ENCODE measurements at regions not wholly inside any gene's neighbourhood (a gene's known extent, or its start where the extent isn't known, plus 50 kb on each side); places are given as distances from the start of the nearest gene placed in this dataset.
"Not testable (repeated sequence)": the region's sequence is repeated elsewhere in the genome, so short reads cannot be mapped to it uniquely, and the experiment has no call there.

DNA sequence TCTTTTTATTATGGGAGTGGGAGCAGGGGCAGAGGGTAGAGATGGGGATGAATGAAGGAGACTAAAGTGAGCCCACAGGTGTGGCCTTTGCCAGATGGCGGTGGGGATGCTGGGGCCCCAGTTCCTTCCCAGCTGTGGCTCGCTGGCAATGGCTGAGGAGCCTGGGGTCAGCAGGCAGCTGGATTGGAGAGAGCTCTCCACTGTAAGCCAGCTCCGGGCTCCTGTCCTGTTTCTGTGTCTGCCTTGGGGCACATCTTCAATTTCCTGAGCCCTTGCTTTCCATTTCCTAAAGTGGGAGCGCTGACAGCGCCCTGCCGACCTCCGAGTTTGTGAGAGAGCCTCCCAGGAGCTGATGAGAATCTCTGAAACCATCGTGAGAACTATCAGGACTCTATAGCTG is 75.6 kb upstream of the SPRY4 start:
- H3K27me3 ChIP-seq (ENCODE audit: insufficient read depth, low read depth): no peaks in the 10 kb centered on the region

DNA sequence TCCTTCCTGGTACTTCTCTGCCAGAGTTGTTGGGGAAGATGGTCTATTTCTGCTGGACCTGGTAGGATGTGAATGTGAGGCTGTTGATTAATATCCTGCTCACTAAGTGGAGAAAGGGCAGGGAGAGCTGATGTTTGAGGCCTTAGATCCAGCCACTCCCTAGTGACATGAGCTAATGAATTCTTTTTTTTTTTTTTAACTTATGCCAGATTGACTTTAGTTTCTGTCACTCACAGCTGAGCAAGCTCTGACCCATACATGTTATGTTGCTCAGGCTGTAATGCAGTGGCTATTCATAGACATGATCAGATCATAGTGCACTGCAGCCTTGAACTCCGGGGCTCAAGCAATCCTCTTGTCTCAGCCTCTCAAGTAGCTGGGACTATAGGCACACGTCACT is 75.1 kb upstream of the SPRY4 start:
- POLR2A ChIA-PET (ENCODE audit: unreplicated experiment): no interaction called here

More for the DNA sequence above, 75.6 kb upstream of the SPRY4 start:
- H2AFZ ChIP-seq: no peak overlapping the region
- peaks cover 11% of the 10 kb centered on the region for H3K79me2 ChIP-seq (ENCODE audit: low read depth)
- peaks cover 17% of the 10 kb centered on the region for H3K36me3 ChIP-seq (ENCODE audit: low read depth)
- CTCF ChIA-PET: no interaction called here
- intact Hi-C loops (cut with micrococcal nuclease; ENCODE audit: unreplicated experiment): loop anchor here (5.0 kb wide), 2 partner anchors 73 to 243 kb away; partner anchors contain the start of gene SPRY4
- no TSS peak for BruUV-seq (replicated peaks)
- H3K4me3 ChIP-seq: no peak overlapping the region
- H3K9me3 ChIP-seq (ENCODE audit: insufficient read depth, low read depth): peaks cover 11% of the 10 kb centered on the region
- no peaks in the 10 kb centered on the region for H4K20me1 ChIP-seq (ENCODE audit: insufficient read depth)
- peaks cover 51% of the 10 kb centered on the region for H3K4me1 ChIP-seq (replicated peaks; ENCODE audit: insufficient read depth)
- no peak for DNase-seq
- peaks cover 41% of the 10 kb centered on the region for H3F3A ChIP-seq (ENCODE audit: insufficient read depth, low read depth)
- H3K4me2 ChIP-seq: no peak overlapping the region
- TF ChIP-seq, protein P1, sequence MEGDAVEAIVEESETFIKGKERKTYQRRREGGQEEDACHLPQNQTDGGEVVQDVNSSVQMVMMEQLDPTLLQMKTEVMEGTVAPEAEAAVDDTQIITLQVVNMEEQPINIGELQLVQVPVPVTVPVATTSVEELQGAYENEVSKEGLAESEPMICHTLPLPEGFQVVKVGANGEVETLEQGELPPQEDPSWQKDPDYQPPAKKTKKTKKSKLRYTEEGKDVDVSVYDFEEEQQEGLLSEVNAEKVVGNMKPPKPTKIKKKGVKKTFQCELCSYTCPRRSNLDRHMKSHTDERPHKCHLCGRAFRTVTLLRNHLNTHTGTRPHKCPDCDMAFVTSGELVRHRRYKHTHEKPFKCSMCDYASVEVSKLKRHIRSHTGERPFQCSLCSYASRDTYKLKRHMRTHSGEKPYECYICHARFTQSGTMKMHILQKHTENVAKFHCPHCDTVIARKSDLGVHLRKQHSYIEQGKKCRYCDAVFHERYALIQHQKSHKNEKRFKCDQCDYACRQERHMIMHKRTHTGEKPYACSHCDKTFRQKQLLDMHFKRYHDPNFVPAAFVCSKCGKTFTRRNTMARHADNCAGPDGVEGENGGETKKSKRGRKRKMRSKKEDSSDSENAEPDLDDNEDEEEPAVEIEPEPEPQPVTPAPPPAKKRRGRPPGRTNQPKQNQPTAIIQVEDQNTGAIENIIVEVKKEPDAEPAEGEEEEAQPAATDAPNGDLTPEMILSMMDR (conservative IDR thresholded peaks at IDR 0.05): no peak
- TF ChIP-seq EZH2 (IDR thresholded peaks at IDR 0.05; ENCODE audit: low read depth): no peak
- H3K9me2 ChIP-seq (ENCODE audit: insufficient read depth): no peaks in the 10 kb centered on the region
- POLR2A ChIA-PET (ENCODE audit: unreplicated experiment): no interaction called here
- H3K27ac ChIP-seq: no peak overlapping the region; the same call in 1 of the 2 replicates

DNA sequence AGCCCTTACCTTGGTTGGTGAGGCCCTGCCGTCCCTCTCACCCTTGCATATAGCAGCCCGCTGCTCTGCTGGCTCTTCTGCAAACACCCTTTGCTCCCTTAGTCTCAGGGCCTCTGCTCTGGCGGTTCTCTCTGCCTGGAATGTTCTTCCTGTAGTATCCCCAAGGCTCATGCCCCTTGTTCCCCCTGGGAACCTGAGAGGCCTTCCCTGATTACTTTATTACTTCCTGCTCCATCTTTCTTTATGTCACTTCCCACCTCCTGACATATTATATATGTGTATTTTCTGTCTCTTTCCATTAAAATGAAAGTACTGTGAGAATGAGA is 73.9 kb upstream of the SPRY4 start:
- H4K20me1 ChIP-seq (ENCODE audit: insufficient read depth): no peaks in the 10 kb centered on the region
- ChIA-PET POLR2A (ENCODE audit: unreplicated experiment) (interaction anchor here (0.8 kb wide), 1 partner anchor 388 kb away, joined by 6 read pairs; no protein-coding TSS in a partner anchor), CTCF (no interaction called here)
- H3K27ac ChIP-seq: no peak overlapping the region
- H3K36me3 ChIP-seq (ENCODE audit: low read depth): peaks cover 31% of the 10 kb centered on the region
- no peak overlapping the region for H3K4me2 ChIP-seq
- no peak overlapping the region for H2AFZ ChIP-seq
- BruUV-seq (replicated peaks): no TSS peak
- peak in 1 of 2 experiments; percentile 26 for DNase-seq
- peaks cover 3% of the 10 kb centered on the region for H3K79me2 ChIP-seq (ENCODE audit: low read depth)
- H3K9me3 ChIP-seq (ENCODE audit: insufficient read depth, low read depth): peaks cover 12% of the 10 kb centered on the region
- H3K27me3 ChIP-seq (ENCODE audit: insufficient read depth, low read depth): no peaks in the 10 kb centered on the region
- intact Hi-C loops (cut with micrococcal nuclease; ENCODE audit: unreplicated experiment): no loop called here
- H3K9me2 ChIP-seq (ENCODE audit: insufficient read depth): no peaks in the 10 kb centered on the region
- TF ChIP-seq, protein P1 (conservative IDR thresholded peaks at IDR 0.05): no peak
- TF ChIP-seq EZH2 (IDR thresholded peaks at IDR 0.05; ENCODE audit: low read depth): no peak
- H3K4me1 ChIP-seq (replicated peaks; ENCODE audit: insufficient read depth): peaks cover 40% of the 10 kb centered on the region
- peaks cover 28% of the 10 kb centered on the region for H3F3A ChIP-seq (ENCODE audit: insufficient read depth, low read depth)
- no peak overlapping the region for H3K4me3 ChIP-seq

More for the DNA sequence above, 75.1 kb upstream of the SPRY4 start:
- intact Hi-C loops (cut with micrococcal nuclease; ENCODE audit: unreplicated experiment): loop anchor here (5.0 kb wide), 2 partner anchors 73 to 243 kb away; partner anchors contain the start of gene SPRY4
- Histone ChIP-seq H3K4me2 (0 out of 2 replicates have a peak overlapping the region, but pooled peaks have one; percentile 3), H3K79me2 (ENCODE audit: low read depth) (peaks cover 8% of the 10 kb centered on the region), H2AFZ (no peak overlapping the region), H3F3A (ENCODE audit: insufficient read depth, low read depth) (peaks cover 40% of the 10 kb centered on the region), H3K4me1 (replicated peaks; ENCODE audit: insufficient read depth) (peaks cover 51% of the 10 kb centered on the region), H3K4me3 (no peak overlapping the region), H3K27ac (peak overlapping the region; percentile 39), H3K9me3 (ENCODE audit: insufficient read depth, low read depth) (peaks cover 12% of the 10 kb centered on the region), H3K27me3 (ENCODE audit: insufficient read depth, low read depth) (no peaks in the 10 kb centered on the region), H3K9me2 (ENCODE audit: insufficient read depth) (no peaks in the 10 kb centered on the region), H4K20me1 (ENCODE audit: insufficient read depth) (no peaks in the 10 kb centered on the region), H3K36me3 (ENCODE audit: low read depth) (peaks cover 22% of the 10 kb centered on the region)
- BruUV-seq (replicated peaks): no TSS peak
- DNase-seq: peak in 1 of 2 experiments; percentile 33
- CTCF ChIA-PET: interaction anchor here (0.6 kb wide), 1 partner anchor 45 kb away, joined by 8 read pairs; no protein-coding TSS in a partner anchor
- TF ChIP-seq, protein P1 (conservative IDR thresholded peaks at IDR 0.05): no peak
- TF ChIP-seq EZH2 (IDR thresholded peaks at IDR 0.05; ENCODE audit: low read depth): no peak

DNA sequence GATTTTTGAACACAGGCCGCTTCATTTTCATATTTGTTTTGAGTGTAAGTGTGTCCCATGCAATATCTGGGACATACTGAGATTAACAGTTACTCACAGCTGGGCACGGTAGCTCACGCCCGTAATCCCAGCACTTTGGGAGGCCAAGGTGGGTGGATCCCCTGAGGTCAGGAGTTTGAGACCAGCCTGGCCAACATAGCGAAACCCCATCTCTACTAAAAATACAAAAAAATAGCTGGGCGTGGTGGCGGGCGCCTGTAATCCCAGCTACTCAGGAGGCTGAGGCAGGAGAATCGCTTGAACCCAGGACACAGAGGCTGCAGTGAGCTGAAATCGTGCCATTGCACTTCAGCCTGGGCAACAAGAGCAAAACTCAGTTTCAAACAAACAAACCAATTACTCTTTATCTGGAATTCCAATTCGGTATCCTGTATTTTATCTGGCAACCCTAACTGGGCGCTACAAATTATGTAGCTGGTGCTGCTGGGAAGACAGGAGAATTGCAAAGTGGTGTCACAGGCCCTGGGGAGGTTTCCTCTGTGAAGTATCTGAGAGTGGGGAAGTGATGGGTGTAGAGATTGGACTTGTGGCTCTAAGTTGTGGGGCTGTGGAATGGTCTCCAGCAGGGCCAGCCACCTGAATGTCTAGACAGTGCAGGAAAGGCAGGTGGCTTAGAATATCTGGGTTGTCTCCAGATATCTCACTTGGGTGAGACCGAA is 73.3 kb upstream of the SPRY4 start:
- DNase-seq; H4K20me1 ChIP-seq (ENCODE audit: insufficient read depth); H3K4me3 ChIP-seq; intact Hi-C loops (cut with micrococcal nuclease; ENCODE audit: unreplicated experiment); CTCF ChIA-PET; H3K4me2 ChIP-seq; H3K79me2 ChIP-seq (ENCODE audit: low read depth); BruUV-seq (replicated peaks); H2AFZ ChIP-seq; H3K27me3 ChIP-seq (ENCODE audit: insufficient read depth, low read depth); H3K27ac ChIP-seq; H3K9me2 ChIP-seq (ENCODE audit: insufficient read depth): not testable (repeated sequence)
- peaks cover 26% of the 10 kb centered on the region for H3F3A ChIP-seq (ENCODE audit: insufficient read depth, low read depth)
- H3K36me3 ChIP-seq (ENCODE audit: low read depth): peaks cover 32% of the 10 kb centered on the region
- peaks cover 12% of the 10 kb centered on the region for H3K9me3 ChIP-seq (ENCODE audit: insufficient read depth, low read depth)
- peaks cover 40% of the 10 kb centered on the region for H3K4me1 ChIP-seq (replicated peaks; ENCODE audit: insufficient read depth)
- POLR2A ChIA-PET (ENCODE audit: unreplicated experiment): interaction anchor here (0.8 kb wide), 1 partner anchor 389 kb away, joined by 6 read pairs; no protein-coding TSS in a partner anchor

All from PC-9 (cell line).